CD14-positive monocyte (primary cell): ENCODE measurements at regions not wholly inside any gene's neighbourhood (a gene's known extent, or its start where the extent isn't known, plus 50 kb on each side); places are given as distances from the start of the nearest gene placed in this dataset.

Source experiments
- DNase-seq, 3 donors: peaks; one replicate each; pipeline ENCODE4 v3.0.0-alpha.2; 2011 to 2022
- H2AFZ ChIP-seq: 2 replicates; pipeline ENCODE4 v1.6.0; 2012; ENCODE audit warnings: mild to moderate bottlenecking, low read depth, low read length, inconsistent platforms; ENCODE audit not compliant: insufficient read depth, poor library complexity, severe bottlenecking
- H3K27ac ChIP-seq, 2 donors: 1 replicate in 1 of 2; 2 replicates in 1 of 2; pipeline ENCODE4 v1.5.1; 2012 to 2013; ENCODE audit warnings: low read length in 2 of 2, control low read depth in 1 of 2, inconsistent platforms in 1 of 2, low read depth in 1 of 2, mild to moderate bottlenecking in 1 of 2
- H3K27me3 ChIP-seq, 2 donors: one replicate each; pipeline versions ENCODE4 v1.6.0 to v1.6.1; 2011 to 2013; ENCODE audit warnings: low read length in 2 of 2; ENCODE audit not compliant: control insufficient read depth in 2 of 2, insufficient read depth in 2 of 2
- H3K36me3 ChIP-seq, 2 donors: replicated peaks in 1 of 2; 1 replicate in 1 of 2; 2 replicates in 1 of 2; pipeline versions ENCODE4 v1.5.1 to v1.6.1; 2012 to 2013; ENCODE audit warnings: low read length in 2 of 2, control low read depth in 1 of 2, inconsistent platforms in 1 of 2, mild to moderate bottlenecking in 1 of 2; ENCODE audit not compliant: insufficient read depth in 2 of 2, control insufficient read depth in 1 of 2
- H3K4me1 ChIP-seq, 2 donors: 1 replicate in 1 of 2; 2 replicates in 1 of 2; pipeline versions ENCODE4 v1.5.1 to v1.6.1; 2012 to 2013; ENCODE audit warnings: low read length in 2 of 2, control low read depth in 1 of 2, inconsistent platforms in 1 of 2, mild to moderate bottlenecking in 1 of 2, moderate library complexity in 1 of 2; ENCODE audit not compliant: insufficient read depth in 2 of 2, control insufficient read depth in 1 of 2
- H3K4me2 ChIP-seq: replicated peaks from 2 replicates; pipeline ENCODE3; 2012; ENCODE audit warnings: low read length, moderate library complexity, mild to moderate bottlenecking; ENCODE audit not compliant: poor library complexity, severe bottlenecking; ENCODE audit errors: extremely low read depth
- H3K4me3 ChIP-seq, 3 experiments: fragments of 200-600 bp in 1 of 3; sonication (generic) in 1 of 3; replicated peaks in 1 of 3; 1 replicate in 2 of 3; 2 replicates in 1 of 3; pipeline ENCODE4 v1.5.1; 2011 to 2013; ENCODE audit warnings: low read length in 3 of 3, mild to moderate bottlenecking in 3 of 3, control low read depth in 2 of 3, low read depth in 2 of 3, inconsistent platforms in 1 of 3, moderate library complexity in 1 of 3
- H3K79me2 ChIP-seq: 2 replicates; pipeline ENCODE4 v1.6.0; 2012; ENCODE audit warnings: mild to moderate bottlenecking, control low read depth, inconsistent platforms, low read length, moderate library complexity; ENCODE audit not compliant: insufficient read depth
- H3K9ac ChIP-seq: 2 replicates; pipeline ENCODE4 v1.6.0; 2017; ENCODE audit warnings: low read length, mild to moderate bottlenecking; ENCODE audit not compliant: insufficient read depth, poor library complexity, severe bottlenecking
- H3K9me3 ChIP-seq, 2 donors: replicated peaks in 1 of 2; 1 replicate in 1 of 2; 2 replicates in 1 of 2; pipeline versions ENCODE4 v1.5.1 to v1.6.1; 2012 to 2013; ENCODE audit warnings: low read length in 2 of 2, control low read depth in 1 of 2; ENCODE audit not compliant: control insufficient read depth in 1 of 2, insufficient read depth in 1 of 2
- H4K20me1 ChIP-seq: 2 replicates; pipeline ENCODE4 v1.6.0; 2012; ENCODE audit warnings: mild to moderate bottlenecking, low read length, control low read depth, moderate library complexity; ENCODE audit not compliant: insufficient read depth
- H3K27ac Mint-ChIP-seq, 7 donors: one replicate each; pipeline ENCODE4 v1.8.0; 2020; ENCODE audit warnings: mild to moderate bottlenecking in 7 of 7, mixed read lengths in 7 of 7, moderate library complexity in 6 of 7, inconsistent platforms in 2 of 7
- H3K27me3 Mint-ChIP-seq, 3 donors: one replicate each; pipeline ENCODE4 v1.8.0; 2021 to 2022; ENCODE audit warnings: low read depth in 3 of 3, mild to moderate bottlenecking in 3 of 3, mixed read lengths in 3 of 3, moderate library complexity in 3 of 3, inconsistent platforms in 1 of 3
- H3K36me3 Mint-ChIP-seq, 2 donors: one replicate each; pipeline ENCODE4 v1.8.0; 2020; ENCODE audit warnings: mixed read lengths in 2 of 2, inconsistent platforms in 1 of 2, mild to moderate bottlenecking in 1 of 2
- H3K4me1 Mint-ChIP-seq: one replicate; pipeline ENCODE4 v1.8.0; 2020; ENCODE audit warnings: mild to moderate bottlenecking, mixed read lengths
- H3K4me3 Mint-ChIP-seq, 2 donors: one replicate each; pipeline ENCODE4 v1.8.0; 2020; ENCODE audit warnings: mild to moderate bottlenecking in 2 of 2, mixed read lengths in 2 of 2, moderate library complexity in 1 of 2
- H3K9me3 Mint-ChIP-seq, 7 donors: one replicate each; pipeline ENCODE4 v1.8.0; 2020 to 2022; ENCODE audit warnings: mixed read lengths in 7 of 7, mild to moderate bottlenecking in 6 of 7, moderate library complexity in 6 of 7, inconsistent platforms in 2 of 7
- WGBS: methylation state at CpG from one replicate; pipeline ENCODE4 v1.1.5; 2013; ENCODE audit warnings: missing lambda C conversion rate; ENCODE audit not compliant: insufficient coverage; 5-methylcytosine and 5-hydroxymethylcytosine counted together
- intact Hi-C, 2 donors: fragments of 100-400 bp; cut with micrococcal nuclease; formaldehyde crosslinking; loops; one replicate each; pipeline versions ENCODE4 v1.15.0 to v1.15.1; 2023
- TF ChIP-seq, protein P1 (sequence below): fragments of 200-600 bp; IDR thresholded peaks from one replicate; pipeline ENCODE4 v1.8.0; 2022; ENCODE audit warnings: antibody characterized with exemption, mild to moderate bottlenecking

DNA sequence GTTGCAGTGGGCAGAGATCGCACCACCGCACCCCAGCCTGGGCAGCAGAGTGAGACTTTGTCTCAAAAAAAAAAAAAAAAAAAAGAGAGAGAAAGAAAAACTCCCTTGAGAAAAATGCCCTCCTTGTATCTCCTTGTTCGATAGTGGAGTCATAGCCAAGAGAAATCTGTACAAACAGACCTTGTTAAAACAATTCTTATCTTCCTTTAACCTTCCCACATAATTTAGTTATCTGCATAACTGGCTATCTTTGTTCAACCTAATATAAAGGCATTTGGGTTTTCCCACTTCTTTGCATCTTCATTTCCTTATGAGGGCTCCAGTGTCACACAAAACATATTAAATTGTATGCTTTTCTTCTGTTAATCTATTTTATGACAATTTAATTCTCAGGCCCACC is 65.1 kb upstream of the ATP11B start:
- no CpG with 5 or more reads among the region's 3 CpGs for WGBS
- DNase-seq: no peak
- no peaks in the 10 kb centered on the region for H4K20me1 ChIP-seq
- Mint-ChIP-seq H3K36me3 (no peaks in the 10 kb centered on the region), H3K4me1 (peaks cover 7% of the 10 kb centered on the region), H3K9me3 (peaks cover 0 to 2% (median 0%) of the 10 kb centered on the region in 7 donors), H3K27ac (no peak overlapping the region), H3K27me3 (peaks cover 1 to 4% (median 2%) of the 10 kb centered on the region in 3 donors), H3K4me3 (no peak overlapping the region)
- no peak overlapping the region for H3K4me3 ChIP-seq
- no peak overlapping the region for H3K9ac ChIP-seq
- H3K4me2 ChIP-seq: no peak overlapping the region
- no peaks in the 10 kb centered on the region for H3K36me3 ChIP-seq
- H3K79me2 ChIP-seq: no peaks in the 10 kb centered on the region
- no peaks in the 10 kb centered on the region for H3K27me3 ChIP-seq
- H3K9me3 ChIP-seq: no peaks in the 10 kb centered on the region
- intact Hi-C loops: no loop called here
- H3K4me1 ChIP-seq: no peaks in the 10 kb centered on the region
- H2AFZ ChIP-seq: no peak overlapping the region
- H3K27ac ChIP-seq: no peak overlapping the region
- TF ChIP-seq, protein P1, sequence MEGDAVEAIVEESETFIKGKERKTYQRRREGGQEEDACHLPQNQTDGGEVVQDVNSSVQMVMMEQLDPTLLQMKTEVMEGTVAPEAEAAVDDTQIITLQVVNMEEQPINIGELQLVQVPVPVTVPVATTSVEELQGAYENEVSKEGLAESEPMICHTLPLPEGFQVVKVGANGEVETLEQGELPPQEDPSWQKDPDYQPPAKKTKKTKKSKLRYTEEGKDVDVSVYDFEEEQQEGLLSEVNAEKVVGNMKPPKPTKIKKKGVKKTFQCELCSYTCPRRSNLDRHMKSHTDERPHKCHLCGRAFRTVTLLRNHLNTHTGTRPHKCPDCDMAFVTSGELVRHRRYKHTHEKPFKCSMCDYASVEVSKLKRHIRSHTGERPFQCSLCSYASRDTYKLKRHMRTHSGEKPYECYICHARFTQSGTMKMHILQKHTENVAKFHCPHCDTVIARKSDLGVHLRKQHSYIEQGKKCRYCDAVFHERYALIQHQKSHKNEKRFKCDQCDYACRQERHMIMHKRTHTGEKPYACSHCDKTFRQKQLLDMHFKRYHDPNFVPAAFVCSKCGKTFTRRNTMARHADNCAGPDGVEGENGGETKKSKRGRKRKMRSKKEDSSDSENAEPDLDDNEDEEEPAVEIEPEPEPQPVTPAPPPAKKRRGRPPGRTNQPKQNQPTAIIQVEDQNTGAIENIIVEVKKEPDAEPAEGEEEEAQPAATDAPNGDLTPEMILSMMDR: no peak

DNA sequence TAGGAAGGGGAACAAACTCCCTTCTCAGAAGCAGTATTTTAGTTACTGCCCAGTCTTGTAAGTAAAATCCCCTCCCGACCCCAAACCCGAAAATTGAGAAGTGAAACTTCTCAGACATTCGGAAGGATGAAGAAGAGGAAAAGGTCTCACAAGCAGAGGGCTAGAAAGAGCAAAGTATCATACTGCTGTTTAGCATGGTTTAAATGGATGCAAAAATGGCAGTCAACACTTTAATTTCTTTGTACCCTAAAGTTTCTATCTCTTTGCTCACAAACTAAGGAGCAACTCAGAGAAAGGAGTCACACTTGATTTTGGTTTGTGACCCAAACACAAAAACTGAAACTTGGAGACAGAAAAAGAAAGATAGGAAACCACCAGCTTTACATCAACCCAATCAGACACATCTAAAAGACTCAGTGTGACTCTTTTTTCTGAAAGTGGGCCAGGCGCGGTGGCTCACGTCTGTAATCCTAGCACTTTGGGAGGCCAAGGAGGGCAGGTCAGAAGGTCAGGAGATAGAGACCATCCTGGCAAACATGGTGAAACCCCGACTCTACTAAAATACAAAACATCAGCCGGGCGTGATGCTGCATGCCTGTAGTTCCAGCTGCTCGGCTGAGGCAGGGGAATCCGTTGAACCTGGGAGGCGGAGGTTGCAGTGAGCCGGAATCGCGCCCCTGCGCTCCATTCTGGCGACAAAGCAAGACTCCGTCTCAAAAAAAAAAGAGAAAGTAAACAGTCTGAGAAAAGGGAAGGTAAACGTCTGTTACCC is 63.2 kb upstream of the ATP11B start:
- Histone ChIP-seq H3K79me2 (no peaks in the 10 kb centered on the region), H3K4me2 (no peak overlapping the region), H3K27me3 (no peaks in the 10 kb centered on the region), H4K20me1 (no peaks in the 10 kb centered on the region), H3K4me3 (no peak overlapping the region), H3K4me1 (no peaks in the 10 kb centered on the region), H3K36me3 (no peaks in the 10 kb centered on the region), H3K27ac (no peak overlapping the region), H2AFZ (no peak overlapping the region), H3K9me3 (no peaks in the 10 kb centered on the region), H3K9ac (no peak overlapping the region)
- H3K27me3 Mint-ChIP-seq: peaks cover 2 to 4% (median 4%) of the 10 kb centered on the region in 3 donors
- intact Hi-C loops: no loop called here
- H3K36me3 Mint-ChIP-seq: no peaks in the 10 kb centered on the region
- peaks cover 7% of the 10 kb centered on the region for H3K4me1 Mint-ChIP-seq
- WGBS: 86% methylated on average over 5 of the region's 19 CpGs
- DNase-seq: peak in 1 of 3 donors; percentile 11
- TF ChIP-seq, protein P1: no peak
- H3K27ac Mint-ChIP-seq: peak overlapping the region in 2 of 7 donors; percentile 46 to 57
- peaks cover 0 to 2% (median 0%) of the 10 kb centered on the region in 7 donors for H3K9me3 Mint-ChIP-seq
- no peak overlapping the region for H3K4me3 Mint-ChIP-seq
